WTC11 (cell line): ENCODE measurements at regions not wholly inside any gene's neighbourhood (a gene's known extent, or its start where the extent isn't known, plus 50 kb on each side); places are given as distances from the start of the nearest gene placed in this dataset.

Experiments
- ATAC-seq: fragments of 200-7000 bp; cut with Tn5 transposase; 2 replicates; pipeline ENCODE4 v1.10.0; 2021; ENCODE audit warnings: mild to moderate bottlenecking, moderate library complexity
- CTCF ChIA-PET: fragments of 300-600 bp; sonication (Branson Sonifier 250); formaldehyde crosslinking; loops from one replicate; lab custom pipeline; 2021; ENCODE audit warnings: antibody characterized with exemption; lab: Charles Lee
- POLR2A ChIA-PET: fragments of 350-600 bp; sonication (Branson Sonifier 250); formaldehyde crosslinking; loops from one replicate; lab custom pipeline; 2021; ENCODE audit warnings: antibody characterized with exemption; lab: Charles Lee
- DNase-seq: peaks from one replicate; pipeline ENCODE4 v3.0.0; 2021; ENCODE audit warnings: low spot score
- H3K27ac Mint-ChIP-seq: 2 replicates; pipeline ENCODE4 v1.8.0; 2021; ENCODE audit warnings: mixed read lengths
- H3K27me3 Mint-ChIP-seq: 2 replicates; pipeline ENCODE4 v1.8.0; 2021; ENCODE audit warnings: low read depth, mild to moderate bottlenecking, moderate library complexity, mixed read lengths
- H3K36me3 Mint-ChIP-seq: 2 replicates; pipeline ENCODE4 v1.8.0; 2021; ENCODE audit warnings: mixed read lengths
- H3K4me1 Mint-ChIP-seq: 2 replicates; pipeline ENCODE4 v1.8.0; 2022; ENCODE audit warnings: mixed read lengths
- H3K4me3 Mint-ChIP-seq: 2 replicates; pipeline ENCODE4 v1.8.0; 2021; ENCODE audit warnings: mild to moderate bottlenecking, moderate library complexity, mixed read lengths
- H3K9me3 Mint-ChIP-seq: 2 replicates; pipeline ENCODE4 v1.8.0; 2021; ENCODE audit warnings: mixed read lengths
- ATF1 ChIP-seq: sonication (generic); formaldehyde crosslinking; IDR thresholded peaks from 2 replicates; pipeline ENCODE4 v1.8.1; 2023; ENCODE audit warnings: mild to moderate bottlenecking, moderate library complexity, missing genetic modification reagents
- ATF2 ChIP-seq: sonication (generic); formaldehyde crosslinking; IDR thresholded peaks from 2 replicates; pipeline ENCODE4 v1.8.1; 2022; ENCODE audit warnings: low read depth, missing genetic modification reagents, borderline replicate concordance
- ELF4 ChIP-seq: sonication (generic); formaldehyde crosslinking; IDR thresholded peaks from 2 replicates; pipeline ENCODE4 v1.8.1; 2022; ENCODE audit warnings: low read depth, mild to moderate bottlenecking, moderate library complexity, missing genetic modification reagents
- ESRRA ChIP-seq: sonication (generic); formaldehyde crosslinking; IDR thresholded peaks from 2 replicates; pipeline ENCODE4 v1.8.1; 2022; ENCODE audit warnings: mild to moderate bottlenecking, missing genetic modification reagents, borderline replicate concordance
- IRF2 ChIP-seq: sonication (generic); formaldehyde crosslinking; IDR thresholded peaks from 2 replicates; pipeline ENCODE4 v1.8.0; 2022; ENCODE audit warnings: low read depth, missing genetic modification reagents, borderline replicate concordance
- NFATC4 ChIP-seq: fragments of 250-450 bp; sonication (Bioruptor Pico); IDR thresholded peaks from 2 replicates; pipeline ENCODE4 v1.9.0; 2021; ENCODE audit warnings: mild to moderate bottlenecking
- NFE2L1 ChIP-seq: sonication (generic); formaldehyde crosslinking; IDR thresholded peaks from 2 replicates; pipeline ENCODE4 v1.8.1; 2023; ENCODE audit warnings: missing genetic modification reagents
- NR2C2 ChIP-seq: sonication (generic); formaldehyde crosslinking; IDR thresholded peaks from 2 replicates; pipeline ENCODE4 v1.8.0; 2022; ENCODE audit warnings: mild to moderate bottlenecking, missing genetic modification reagents
- USF2 ChIP-seq: sonication (generic); formaldehyde crosslinking; IDR thresholded peaks from 2 replicates; pipeline ENCODE4 v1.8.1; 2023; ENCODE audit warnings: mild to moderate bottlenecking, missing genetic modification reagents, moderate library complexity
- TF ChIP-seq, protein P1 (sequence below): fragments of 250-450 bp; sonication (Bioruptor Pico); IDR thresholded peaks from 2 replicates; pipeline ENCODE4 v1.9.0; 2021; ENCODE audit warnings: mild to moderate bottlenecking
- TF ChIP-seq, protein P2 (sequence below): sonication (generic); formaldehyde crosslinking; IDR thresholded peaks from 2 replicates; pipeline ENCODE4 v1.8.0; 2022; ENCODE audit warnings: mild to moderate bottlenecking, missing genetic modification reagents
- TF ChIP-seq, protein P3 (sequence below): sonication (generic); formaldehyde crosslinking; IDR thresholded peaks from 2 replicates; pipeline ENCODE4 v1.8.1; 2023; ENCODE audit warnings: mild to moderate bottlenecking, missing genetic modification reagents, moderate library complexity
- TF ChIP-seq, protein P4 (sequence below): fragments of 250-450 bp; sonication (Bioruptor Pico); IDR thresholded peaks from 2 replicates; pipeline ENCODE4 v1.9.0; 2021; ENCODE audit warnings: mild to moderate bottlenecking, borderline replicate concordance
- TF ChIP-seq, protein P5 (sequence below): sonication (generic); formaldehyde crosslinking; IDR thresholded peaks from 2 replicates; pipeline ENCODE4 v1.8.0; 2022; ENCODE audit warnings: mild to moderate bottlenecking, missing genetic modification reagents
- TF ChIP-seq, protein P6 (sequence below): fragments of 250-450 bp; sonication (Bioruptor Pico); IDR thresholded peaks from 2 replicates; pipeline ENCODE4 v1.9.0; 2021; ENCODE audit warnings: moderate library complexity, mild to moderate bottlenecking, inconsistent platforms, borderline replicate concordance
- TF ChIP-seq, protein P7 (sequence below): sonication (generic); formaldehyde crosslinking; conservative IDR thresholded peaks from 2 replicates; pipeline ENCODE4 v1.8.1; 2023; ENCODE audit warnings: mild to moderate bottlenecking, low read depth, missing genetic modification reagents, moderate library complexity
- TF ChIP-seq, protein P8 (sequence below): fragments of 250-450 bp; sonication (Bioruptor Pico); conservative IDR thresholded peaks from 2 replicates; pipeline ENCODE4 v1.9.0; 2021; ENCODE audit warnings: mild to moderate bottlenecking

DNA sequence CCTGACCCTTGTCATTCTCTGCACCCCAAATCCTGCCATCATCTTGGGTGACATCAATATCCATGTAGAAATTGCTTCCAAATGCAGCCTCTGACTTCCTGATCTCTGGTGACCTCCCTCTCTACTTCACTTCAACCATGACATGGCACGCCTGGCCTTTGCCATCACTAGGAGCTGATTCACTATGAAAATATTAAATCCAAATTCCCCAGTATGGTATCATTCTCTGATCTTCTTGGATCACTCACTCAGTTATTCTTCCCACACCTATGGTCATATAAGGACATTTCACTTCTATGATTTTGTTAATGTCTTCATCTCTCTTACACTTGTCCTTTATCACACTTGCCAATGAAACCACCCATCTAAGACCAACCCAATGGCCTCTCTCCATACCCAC lies 73.7 kb upstream of the ODAD2 start (continued):
- TF ChIP-seq, protein P1, sequence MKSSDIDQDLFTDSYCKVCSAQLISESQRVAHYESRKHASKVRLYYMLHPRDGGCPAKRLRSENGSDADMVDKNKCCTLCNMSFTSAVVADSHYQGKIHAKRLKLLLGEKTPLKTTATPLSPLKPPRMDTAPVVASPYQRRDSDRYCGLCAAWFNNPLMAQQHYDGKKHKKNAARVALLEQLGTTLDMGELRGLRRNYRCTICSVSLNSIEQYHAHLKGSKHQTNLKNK (CRISPR knock-in tag) = no peak
- TF ChIP-seq, protein P2, sequence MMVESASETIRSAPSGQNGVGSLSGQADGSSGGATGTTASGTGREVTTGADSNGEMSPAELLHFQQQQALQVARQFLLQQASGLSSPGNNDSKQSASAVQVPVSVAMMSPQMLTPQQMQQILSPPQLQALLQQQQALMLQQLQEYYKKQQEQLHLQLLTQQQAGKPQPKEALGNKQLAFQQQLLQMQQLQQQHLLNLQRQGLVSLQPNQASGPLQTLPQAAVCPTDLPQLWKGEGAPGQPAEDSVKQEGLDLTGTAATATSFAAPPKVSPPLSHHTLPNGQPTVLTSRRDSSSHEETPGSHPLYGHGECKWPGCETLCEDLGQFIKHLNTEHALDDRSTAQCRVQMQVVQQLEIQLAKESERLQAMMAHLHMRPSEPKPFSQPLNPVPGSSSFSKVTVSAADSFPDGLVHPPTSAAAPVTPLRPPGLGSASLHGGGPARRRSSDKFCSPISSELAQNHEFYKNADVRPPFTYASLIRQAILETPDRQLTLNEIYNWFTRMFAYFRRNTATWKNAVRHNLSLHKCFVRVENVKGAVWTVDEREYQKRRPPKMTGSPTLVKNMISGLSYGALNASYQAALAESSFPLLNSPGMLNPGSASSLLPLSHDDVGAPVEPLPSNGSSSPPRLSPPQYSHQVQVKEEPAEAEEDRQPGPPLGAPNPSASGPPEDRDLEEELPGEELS (CRISPR knock-in tag) = no peak
- TF ChIP-seq NR2C2 (CRISPR knock-in tag) (no peak), IRF2 (CRISPR knock-in tag) (no peak), ATF2 (no peak), ESRRA (CRISPR knock-in tag) (no peak), USF2 (CRISPR knock-in tag) (no peak)
- TF ChIP-seq, protein P3, sequence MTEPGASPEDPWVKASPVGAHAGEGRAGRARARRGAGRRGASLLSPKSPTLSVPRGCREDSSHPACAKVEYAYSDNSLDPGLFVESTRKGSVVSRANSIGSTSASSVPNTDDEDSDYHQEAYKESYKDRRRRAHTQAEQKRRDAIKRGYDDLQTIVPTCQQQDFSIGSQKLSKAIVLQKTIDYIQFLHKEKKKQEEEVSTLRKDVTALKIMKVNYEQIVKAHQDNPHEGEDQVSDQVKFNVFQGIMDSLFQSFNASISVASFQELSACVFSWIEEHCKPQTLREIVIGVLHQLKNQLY (CRISPR knock-in tag) = no peak
- TF ChIP-seq, protein P4, sequence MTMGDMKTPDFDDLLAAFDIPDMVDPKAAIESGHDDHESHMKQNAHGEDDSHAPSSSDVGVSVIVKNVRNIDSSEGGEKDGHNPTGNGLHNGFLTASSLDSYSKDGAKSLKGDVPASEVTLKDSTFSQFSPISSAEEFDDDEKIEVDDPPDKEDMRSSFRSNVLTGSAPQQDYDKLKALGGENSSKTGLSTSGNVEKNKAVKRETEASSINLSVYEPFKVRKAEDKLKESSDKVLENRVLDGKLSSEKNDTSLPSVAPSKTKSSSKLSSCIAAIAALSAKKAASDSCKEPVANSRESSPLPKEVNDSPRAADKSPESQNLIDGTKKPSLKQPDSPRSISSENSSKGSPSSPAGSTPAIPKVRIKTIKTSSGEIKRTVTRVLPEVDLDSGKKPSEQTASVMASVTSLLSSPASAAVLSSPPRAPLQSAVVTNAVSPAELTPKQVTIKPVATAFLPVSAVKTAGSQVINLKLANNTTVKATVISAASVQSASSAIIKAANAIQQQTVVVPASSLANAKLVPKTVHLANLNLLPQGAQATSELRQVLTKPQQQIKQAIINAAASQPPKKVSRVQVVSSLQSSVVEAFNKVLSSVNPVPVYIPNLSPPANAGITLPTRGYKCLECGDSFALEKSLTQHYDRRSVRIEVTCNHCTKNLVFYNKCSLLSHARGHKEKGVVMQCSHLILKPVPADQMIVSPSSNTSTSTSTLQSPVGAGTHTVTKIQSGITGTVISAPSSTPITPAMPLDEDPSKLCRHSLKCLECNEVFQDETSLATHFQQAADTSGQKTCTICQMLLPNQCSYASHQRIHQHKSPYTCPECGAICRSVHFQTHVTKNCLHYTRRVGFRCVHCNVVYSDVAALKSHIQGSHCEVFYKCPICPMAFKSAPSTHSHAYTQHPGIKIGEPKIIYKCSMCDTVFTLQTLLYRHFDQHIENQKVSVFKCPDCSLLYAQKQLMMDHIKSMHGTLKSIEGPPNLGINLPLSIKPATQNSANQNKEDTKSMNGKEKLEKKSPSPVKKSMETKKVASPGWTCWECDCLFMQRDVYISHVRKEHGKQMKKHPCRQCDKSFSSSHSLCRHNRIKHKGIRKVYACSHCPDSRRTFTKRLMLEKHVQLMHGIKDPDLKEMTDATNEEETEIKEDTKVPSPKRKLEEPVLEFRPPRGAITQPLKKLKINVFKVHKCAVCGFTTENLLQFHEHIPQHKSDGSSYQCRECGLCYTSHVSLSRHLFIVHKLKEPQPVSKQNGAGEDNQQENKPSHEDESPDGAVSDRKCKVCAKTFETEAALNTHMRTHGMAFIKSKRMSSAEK = no peak
- TF ChIP-seq, all 79 proteins: peak for 0

DNA sequence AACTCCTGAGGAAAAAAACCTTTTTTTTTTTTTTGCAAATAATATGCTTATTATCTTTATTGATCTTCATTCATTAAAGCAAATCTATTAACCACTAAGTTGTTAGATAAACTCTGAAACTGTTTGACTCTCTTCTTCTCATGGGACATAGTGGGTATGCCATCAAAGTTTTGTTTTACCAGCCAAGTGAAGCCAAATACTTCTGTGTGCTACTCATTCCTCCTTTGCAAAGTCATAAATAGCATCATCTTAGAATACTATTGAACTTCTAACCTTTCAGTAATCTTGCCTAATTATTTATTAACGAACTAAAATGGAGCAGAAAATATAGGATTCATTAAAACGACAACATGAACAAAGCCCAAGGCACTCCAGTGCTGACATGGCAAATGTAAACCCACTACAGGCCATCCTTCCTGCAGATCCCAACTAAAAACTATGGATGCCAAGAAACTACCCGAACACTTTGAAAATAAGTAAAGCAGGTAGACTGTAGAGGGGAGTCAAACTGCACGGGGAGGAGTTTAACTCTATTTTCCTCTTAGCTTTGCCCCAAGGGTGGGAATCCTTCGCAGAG lies 61.2 kb upstream of the ODAD2 start:
- H3K27ac Mint-ChIP-seq = no peak overlapping the region
- no peak for ATAC-seq
- CTCF ChIA-PET = no interaction called here
- POLR2A ChIA-PET = no interaction called here
- H3K4me3 Mint-ChIP-seq = no peak overlapping the region
- H3K36me3 Mint-ChIP-seq = peaks cover 21% of the 10 kb centered on the region
- H3K9me3 Mint-ChIP-seq = peaks cover 34% of the 10 kb centered on the region
- DNase-seq = no peak
- no peaks in the 10 kb centered on the region for H3K27me3 Mint-ChIP-seq
- H3K4me1 Mint-ChIP-seq = peaks cover 17% of the 10 kb centered on the region
- TF ChIP-seq, protein P5, sequence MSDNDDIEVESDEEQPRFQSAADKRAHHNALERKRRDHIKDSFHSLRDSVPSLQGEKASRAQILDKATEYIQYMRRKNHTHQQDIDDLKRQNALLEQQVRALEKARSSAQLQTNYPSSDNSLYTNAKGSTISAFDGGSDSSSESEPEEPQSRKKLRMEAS (CRISPR knock-in tag) = no peak
- TF ChIP-seq, protein P6, sequence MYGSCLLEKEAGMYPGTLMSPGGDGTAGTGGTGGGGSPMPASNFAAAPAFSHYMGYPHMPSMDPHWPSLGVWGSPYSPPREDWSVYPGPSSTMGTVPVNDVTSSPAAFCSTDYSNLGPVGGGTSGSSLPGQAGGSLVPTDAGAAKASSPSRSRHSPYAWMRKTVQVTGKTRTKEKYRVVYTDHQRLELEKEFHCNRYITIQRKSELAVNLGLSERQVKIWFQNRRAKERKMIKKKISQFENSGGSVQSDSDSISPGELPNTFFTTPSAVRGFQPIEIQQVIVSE (CRISPR knock-in tag) = no peak
- TF ChIP-seq NFATC4 (CRISPR knock-in tag) (no peak), ELF4 (no peak), ATF1 (CRISPR knock-in tag) (no peak), NFE2L1 (CRISPR knock-in tag) (no peak)
- TF ChIP-seq, protein P7, sequence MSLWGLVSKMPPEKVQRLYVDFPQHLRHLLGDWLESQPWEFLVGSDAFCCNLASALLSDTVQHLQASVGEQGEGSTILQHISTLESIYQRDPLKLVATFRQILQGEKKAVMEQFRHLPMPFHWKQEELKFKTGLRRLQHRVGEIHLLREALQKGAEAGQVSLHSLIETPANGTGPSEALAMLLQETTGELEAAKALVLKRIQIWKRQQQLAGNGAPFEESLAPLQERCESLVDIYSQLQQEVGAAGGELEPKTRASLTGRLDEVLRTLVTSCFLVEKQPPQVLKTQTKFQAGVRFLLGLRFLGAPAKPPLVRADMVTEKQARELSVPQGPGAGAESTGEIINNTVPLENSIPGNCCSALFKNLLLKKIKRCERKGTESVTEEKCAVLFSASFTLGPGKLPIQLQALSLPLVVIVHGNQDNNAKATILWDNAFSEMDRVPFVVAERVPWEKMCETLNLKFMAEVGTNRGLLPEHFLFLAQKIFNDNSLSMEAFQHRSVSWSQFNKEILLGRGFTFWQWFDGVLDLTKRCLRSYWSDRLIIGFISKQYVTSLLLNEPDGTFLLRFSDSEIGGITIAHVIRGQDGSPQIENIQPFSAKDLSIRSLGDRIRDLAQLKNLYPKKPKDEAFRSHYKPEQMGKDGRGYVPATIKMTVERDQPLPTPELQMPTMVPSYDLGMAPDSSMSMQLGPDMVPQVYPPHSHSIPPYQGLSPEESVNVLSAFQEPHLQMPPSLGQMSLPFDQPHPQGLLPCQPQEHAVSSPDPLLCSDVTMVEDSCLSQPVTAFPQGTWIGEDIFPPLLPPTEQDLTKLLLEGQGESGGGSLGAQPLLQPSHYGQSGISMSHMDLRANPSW = no peak
- TF ChIP-seq, protein P8, sequence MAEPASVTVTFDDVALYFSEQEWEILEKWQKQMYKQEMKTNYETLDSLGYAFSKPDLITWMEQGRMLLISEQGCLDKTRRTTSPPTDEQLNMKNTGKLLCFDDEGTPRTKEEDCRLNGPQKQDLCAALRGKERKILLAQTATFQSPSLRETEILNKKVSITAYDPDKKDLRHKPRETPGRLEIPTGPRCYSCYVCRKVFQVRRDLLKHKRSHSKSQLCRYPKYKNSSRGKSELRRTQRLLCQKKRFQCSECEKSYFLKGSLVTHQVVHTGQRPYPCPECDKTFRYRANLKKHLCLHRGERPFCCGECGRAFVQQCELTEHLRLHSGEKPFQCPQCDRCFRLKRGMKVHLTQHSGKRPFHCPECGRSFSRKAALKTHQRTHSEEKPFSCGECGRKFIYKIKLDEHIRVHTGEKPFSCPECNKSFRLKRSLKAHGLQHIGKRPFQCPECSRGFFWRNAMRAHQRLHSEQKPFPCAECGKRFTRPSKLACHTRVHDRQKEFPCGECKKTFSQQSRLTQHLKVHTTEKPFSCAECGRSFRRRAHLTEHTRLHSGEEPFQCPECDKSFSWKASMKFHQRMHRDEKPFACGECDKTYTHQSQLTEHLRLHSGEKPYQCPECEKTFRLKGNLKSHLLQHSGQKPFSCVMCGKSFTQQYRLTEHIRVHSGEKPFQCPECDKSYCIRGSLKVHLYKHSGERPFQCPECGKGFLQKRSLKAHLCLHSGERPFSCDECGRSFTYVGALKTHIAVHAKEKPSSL (CRISPR knock-in tag) = no peak
